HG03565 (cell line): ENCODE measurements at regions not wholly inside any gene's neighbourhood (a gene's known extent, or its start where the extent isn't known, plus 50 kb on each side); places are given as distances from the start of the nearest gene placed in this dataset.
"Not testable (repeated sequence)": the region's sequence is repeated elsewhere in the genome, so short reads cannot be mapped to it uniquely, and the experiment has no call there.

Experiments
- ATAC-seq: cut with Tn5 transposase; IDR thresholded peaks from one replicate; pipeline ENCODE4 v1.9.1; 2021; ENCODE audit warnings: mild to moderate bottlenecking, moderate library complexity; ENCODE audit not compliant: unreplicated experiment

GRCh38 chr3:153785901-153786300 lies 335.3 kb upstream of the ARHGEF26 start:
- no peak for ATAC-seq

DNA sequence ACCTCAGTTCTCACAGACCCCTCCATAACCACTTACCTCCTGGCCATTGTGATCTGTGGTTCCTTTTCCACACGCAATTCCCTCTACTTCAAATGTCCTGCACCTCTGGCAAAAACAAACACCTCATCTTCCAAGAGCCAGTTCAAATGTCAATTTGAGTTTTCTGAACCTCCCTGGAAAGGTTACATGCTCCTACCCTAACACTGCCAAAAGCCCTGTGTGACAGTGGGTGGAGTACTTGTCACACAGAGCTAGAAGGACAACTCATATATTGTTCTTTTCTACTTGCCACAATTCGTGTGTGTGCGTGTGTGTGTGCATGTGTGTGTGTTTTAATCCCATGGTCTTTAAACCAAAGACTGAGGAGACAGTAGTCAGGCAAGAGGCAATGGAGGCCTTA lies 331.8 kb upstream of the ARHGEF26 start:
- no peak for ATAC-seq

DNA sequence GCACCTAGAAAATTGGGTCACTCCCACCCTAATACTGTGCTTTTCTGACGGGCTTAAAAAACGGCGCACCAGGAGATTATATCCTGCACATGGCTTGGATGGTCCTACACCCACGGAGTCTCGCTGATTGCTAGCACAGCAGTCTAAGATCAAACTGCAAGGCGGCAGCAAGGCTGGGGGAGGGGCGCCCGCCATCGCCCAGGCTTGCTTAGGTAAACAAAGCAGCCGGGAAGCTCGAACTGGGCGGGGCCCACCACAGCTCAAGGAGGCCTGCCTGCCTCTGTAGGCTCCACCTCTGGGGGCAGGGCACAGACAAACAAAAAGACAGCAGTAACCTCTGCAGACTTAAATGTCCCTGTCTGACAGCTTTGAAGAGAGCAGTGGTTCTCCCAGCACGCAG lies 324.1 kb upstream of the ARHGEF26 start:
- not testable (repeated sequence) for ATAC-seq

- no peak for ATAC-seq
Observed at GRCh38 chr3:153809097-153809496, 312.1 kb upstream of the ARHGEF26 start.

DNA sequence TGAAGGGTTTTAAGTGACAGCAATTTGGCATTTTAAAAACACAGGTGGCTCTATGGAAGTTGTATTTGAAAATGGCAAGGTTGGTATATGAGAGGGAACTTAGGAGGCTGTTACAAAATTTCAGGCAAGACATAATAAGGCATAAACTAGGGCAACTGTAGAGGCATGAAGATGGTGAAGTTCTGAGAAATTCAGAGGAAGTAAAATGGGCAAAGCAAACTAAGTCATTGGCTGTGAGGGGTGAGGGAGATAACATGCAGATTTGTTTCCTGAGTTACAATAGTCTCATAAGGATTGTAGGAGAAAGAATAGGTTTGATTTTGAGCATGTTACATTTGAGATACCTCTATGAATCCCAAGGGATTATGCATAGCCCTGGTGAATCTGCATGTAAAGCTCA lies 302.9 kb upstream of the ARHGEF26 start:
- no peak for ATAC-seq

- no peak for ATAC-seq
Observed at GRCh38 chr3:153820035-153820434, 301.2 kb upstream of the ARHGEF26 start.

- ATAC-seq = not testable (repeated sequence)
Observed at GRCh38 chr3:153828346-153828745, 292.8 kb upstream of the ARHGEF26 start.

DNA sequence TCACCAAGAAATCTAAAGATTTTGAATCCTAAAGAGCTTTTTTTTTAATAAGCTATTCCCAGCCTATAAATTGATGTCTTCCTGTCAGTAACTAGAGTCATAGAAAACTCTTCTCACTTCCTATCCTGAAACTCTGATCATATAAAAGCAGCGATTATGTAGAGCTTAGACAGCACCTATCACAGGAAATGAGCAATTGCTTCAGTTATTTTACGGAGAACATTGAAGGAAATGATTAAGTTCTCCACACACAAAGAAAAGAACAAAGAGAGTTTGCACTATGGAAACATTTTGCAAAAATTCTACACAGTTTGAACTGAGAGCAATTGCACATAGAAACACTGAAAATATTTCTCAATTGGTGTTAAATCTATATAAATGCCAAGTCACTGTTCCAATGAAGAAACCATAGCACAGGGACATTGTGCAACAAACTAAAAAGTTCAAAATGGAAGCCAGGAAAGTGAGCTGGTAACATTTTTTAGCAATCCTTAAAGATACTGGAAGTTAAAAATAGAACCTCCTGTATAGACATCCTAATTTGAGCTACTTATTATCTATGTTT lies 291.5 kb upstream of the ARHGEF26 start:
- no peak for ATAC-seq

GRCh38 chr3:153830552-153830951 lies 290.6 kb upstream of the ARHGEF26 start:
- ATAC-seq = no peak

DNA sequence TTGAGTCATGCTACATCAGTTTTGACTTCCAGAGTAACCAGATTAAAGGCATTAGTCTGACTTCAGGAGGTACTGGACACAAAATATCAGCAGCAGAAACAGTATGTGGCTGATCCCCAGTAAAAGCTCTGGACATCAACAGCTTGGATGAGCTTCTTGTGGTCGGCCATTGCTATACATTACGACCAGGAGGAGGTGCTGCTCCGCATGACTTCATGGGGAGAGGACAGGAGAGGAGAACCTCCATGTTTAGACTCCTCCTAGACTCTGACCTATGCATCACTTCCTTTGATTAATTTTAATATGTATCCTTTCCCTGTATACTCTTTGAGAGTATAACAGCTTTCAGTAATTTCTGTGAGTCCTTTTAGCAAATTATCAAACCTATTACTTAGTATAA lies 285.6 kb upstream of the ARHGEF26 start:
- no peak for ATAC-seq

DNA sequence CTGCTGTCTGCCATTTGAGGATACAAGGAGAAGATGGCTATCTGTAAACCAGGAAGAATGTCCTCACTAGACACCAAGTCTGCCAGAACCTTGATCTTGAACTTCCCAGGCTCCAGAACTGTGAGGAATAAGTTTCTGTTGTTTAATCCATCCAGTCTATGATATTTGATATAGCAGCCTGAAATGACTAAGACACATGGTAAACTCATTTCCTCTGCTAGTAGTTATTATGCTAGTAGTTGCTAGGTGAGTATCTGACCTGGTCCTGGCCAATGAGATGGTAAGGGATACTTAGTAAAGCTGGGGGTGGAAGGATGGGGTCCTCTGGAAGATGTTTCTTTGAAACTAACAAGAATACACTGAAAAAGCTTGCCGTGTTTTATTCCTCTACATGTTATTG lies 280.7 kb upstream of the ARHGEF26 start:
- no peak for ATAC-seq

DNA sequence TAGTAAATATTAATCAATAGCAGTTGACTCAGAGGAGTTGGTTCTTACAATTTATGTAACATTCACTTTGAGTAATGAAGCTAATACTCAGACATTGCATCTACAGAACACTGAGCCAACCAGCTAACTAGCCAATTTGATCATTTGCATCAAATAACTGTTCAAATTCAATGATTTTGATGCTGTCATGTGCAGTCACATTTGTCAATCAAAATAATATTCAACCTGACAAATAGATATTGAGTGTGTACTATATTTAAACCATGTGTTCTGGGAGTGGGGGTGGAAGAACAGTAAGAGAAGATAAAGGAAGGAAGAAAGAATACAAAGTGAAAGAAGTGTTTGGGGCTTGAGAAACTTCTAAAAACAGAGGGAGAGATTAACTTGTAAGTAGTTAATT lies 277.2 kb upstream of the ARHGEF26 start:
- ATAC-seq = no peak

- ATAC-seq = no peak
Observed at GRCh38 chr3:153845311-153845710, 275.9 kb upstream of the ARHGEF26 start.

DNA sequence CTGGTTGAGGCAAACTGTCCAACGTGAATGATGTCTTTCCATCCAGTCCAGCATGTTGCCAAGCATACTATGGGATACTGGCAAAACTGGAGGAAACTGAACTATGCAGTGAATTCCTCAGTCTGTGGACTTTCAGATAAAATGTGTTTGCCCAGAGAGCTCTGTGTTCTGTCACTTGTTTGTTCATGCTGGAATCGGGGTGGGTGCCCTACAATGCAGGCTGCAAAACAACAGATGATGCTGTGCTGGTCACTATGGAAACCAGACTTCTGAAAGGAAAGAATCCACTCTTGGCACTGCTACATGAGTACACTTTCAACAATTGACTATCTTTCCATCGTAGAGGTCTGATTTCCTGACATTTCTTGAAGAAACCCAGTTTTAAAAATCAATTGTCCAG lies 272.5 kb upstream of the ARHGEF26 start:
- ATAC-seq = no peak

DNA sequence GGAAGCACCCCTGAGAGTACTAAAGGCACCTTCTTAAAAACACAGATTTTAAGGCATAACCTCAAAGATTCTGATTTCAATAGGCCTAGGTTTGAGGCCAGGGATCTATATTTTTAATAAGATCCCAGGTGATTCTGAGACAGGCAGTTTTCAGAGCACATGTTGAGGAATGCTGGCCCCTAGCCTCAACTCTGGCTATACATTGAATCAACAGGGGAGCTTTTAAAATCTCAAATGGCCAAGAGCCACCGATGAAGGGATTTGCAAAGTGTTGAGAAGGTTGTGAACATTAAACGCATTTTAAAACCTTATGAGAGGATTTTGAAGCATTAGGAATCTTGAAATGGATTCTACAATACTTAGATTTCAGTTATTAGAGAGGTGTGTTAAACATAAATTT lies 268.8 kb upstream of the ARHGEF26 start:
- no peak for ATAC-seq

DNA sequence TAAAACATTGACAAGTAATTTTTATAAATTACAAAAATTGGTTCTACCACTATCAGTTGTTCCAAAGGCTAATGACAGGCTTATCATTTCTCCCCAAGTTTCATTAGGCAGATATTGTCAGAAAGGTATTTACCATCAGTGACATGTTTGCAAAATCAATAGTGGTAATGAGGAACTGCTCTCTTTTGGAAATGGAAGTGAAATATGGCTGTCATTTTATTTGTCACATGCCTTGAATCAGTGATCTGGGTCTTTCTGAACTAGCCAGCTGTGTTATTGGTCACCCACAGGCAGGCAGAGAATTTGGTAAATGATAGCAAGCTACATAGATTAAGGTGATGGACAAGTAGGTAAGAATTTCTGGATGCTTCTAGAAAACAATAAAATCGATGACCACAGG lies 268.0 kb upstream of the ARHGEF26 start:
- no peak for ATAC-seq

GRCh38 chr3:153855772-153856171 lies 265.4 kb upstream of the ARHGEF26 start:
- ATAC-seq = no peak

DNA sequence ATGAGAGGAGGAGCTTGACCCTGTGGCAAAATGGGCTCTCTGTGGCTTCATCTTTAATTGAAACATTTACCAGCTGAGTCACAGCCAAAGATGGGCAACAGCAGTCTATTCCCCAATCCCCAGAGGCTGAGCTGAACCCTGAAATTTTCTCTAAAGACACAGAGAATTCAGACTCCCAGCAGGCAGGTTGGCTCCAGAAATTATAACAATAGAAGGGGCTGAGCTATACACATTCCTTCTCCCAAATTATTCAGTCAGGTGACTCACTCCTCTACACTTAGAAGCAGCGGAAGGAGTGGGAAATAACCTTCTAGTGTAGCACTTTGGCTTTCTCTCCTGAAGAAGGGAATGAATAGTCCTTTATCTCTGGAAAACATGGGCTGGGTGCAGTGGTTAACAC lies 264.3 kb upstream of the ARHGEF26 start:
- no peak for ATAC-seq

DNA sequence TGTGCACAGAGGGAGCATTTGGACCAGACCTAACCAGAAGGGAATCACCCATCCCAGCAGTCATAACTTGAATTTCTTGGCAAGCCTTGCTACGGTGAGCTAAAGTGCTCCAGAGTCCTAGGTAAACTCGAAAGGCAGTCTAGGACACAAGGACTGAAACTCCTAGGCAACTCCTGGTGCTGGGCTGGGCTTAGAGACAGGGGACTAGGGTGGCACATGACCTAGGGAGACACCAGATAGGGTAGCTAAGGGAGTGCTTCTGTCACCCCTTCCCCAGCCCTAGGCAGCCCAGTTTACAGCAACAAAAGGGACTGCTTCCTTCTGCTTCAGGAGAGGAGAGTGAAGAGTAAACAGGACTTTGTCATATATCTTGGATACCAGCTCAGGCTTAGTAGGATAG lies 256.4 kb upstream of the ARHGEF26 start:
- no peak for ATAC-seq

DNA sequence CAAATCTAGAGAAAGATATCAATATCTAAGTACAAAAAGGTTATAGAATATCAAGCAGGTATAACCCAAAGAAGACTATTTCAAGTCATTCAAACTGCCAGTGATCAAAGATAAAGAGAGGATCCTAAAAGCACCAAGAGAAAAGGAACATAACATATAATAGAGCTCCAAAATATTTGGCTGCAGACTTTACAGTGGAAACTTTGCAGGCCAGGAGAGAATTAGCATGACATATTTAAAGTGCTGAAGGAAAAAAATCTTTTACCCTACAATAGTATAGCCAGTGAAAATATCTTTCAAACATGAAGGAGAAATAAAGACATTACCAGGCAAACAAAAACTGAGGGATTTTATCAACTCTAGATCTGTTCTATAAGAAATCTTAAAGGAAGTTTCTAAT lies 254.3 kb upstream of the ARHGEF26 start:
- ATAC-seq = no peak

DNA sequence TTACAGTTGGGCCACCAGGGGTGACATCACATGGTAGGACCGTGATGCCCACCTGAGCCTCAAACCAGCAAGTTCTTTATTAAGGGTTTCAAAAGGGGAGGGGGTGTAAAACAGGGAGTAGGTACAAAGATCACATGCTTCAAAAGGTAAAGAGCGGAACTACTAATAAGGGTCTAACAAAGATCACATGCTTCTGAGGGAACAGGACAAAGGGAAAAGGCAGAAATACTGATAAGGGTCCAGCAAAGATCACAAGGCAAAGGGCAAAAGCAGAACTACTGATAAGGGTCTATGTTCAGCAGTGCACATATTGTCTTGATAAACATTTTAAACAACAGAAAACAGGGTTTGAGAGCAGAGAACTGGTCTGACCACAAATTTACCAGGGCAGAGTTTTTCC lies 246.8 kb upstream of the ARHGEF26 start:
- not testable (repeated sequence) for ATAC-seq

DNA sequence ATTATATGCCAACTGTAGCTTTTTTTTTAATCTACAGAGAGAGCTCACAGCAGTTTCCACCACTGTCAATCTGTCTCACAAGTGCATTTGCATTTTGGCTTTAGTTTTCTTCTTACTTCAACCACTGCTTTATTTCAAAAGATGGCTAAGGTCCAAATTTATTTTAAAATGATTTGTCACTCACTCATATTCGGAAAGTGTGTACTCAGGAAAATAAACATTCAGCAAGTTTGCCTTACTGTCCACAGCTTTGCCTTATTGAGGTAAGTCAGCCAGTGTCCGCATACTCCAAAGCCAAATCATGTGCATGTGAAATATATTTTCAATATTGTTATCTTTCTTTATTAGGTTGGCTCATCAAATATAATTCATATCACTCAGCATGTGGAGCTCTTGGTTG lies 240.7 kb upstream of the ARHGEF26 start:
- no peak for ATAC-seq

DNA sequence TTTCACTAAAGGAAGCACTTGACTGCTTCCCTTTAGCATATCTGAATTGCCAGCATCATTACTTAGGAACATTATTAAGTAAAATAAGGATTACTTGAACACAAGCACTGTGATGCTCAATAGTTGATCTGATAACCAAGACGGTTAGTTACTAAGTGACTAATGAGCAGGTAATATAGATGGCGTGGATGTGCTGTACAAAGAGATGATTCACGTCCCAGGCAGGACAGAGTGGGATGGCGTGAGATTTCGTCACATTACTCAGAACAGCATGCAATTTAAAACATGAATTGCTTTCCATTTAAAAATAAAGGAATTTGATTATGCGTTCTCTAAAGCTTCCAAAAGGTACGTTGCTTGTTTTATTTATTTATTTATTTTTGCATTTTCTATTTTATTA lies 240.0 kb upstream of the ARHGEF26 start:
- ATAC-seq = no peak

DNA sequence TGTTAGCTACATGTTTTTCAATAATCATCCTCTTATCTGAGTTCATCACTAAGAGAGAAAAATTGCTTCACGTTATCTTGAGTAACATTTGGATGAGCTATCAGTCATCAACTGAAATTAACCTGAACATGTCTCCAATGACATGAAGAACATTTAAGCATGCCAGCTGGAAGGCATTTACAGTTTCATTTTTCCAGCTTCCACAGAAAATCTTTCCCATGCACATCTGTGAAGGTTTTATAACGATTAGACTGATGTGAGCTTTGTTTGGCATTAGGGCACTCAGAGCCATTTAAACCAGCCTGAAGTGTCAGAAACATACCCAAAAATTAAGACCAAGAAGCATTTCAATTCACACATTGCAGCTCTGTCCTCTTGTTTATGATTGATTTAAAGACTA lies 235.8 kb upstream of the ARHGEF26 start:
- ATAC-seq = no peak
